NCI-H460 (cell line): ENCODE measurements at regions not wholly inside any gene's neighbourhood (a gene's known extent, or its start where the extent isn't known, plus 50 kb on each side); places are given as distances from the start of the nearest gene placed in this dataset.

Source experiments
- DNase-seq: peaks from one replicate; pipeline ENCODE4 v3.0.0-alpha.2; 2016; ENCODE audit warnings: low read depth; ENCODE audit errors: extremely low read depth
- small RNA-seq, 2 experiments: library from RNA; depleted of rRNA; stranded (forward); fragments of <200 nt; gene quantifications; one replicate each; pipeline ENCODE3, GENCODE V24; 2014

DNA sequence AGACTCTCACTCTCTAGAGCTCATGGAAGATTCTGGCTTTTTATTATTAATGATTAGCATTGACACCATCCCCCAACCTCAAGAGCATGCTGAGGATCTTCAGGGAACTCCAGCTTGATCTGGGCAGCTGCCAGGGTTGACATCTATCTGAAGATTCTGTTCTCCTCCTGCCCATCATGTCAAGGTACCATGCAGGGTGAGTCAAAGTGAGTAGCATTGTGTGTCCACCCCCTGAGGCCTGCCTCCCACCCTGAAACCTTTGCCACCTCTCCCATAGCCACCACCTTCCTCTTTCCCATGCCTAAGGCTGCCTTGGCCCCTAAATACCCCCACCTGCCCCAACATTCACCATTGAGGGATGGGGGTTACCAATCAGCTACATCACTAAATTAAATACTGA is 70.1 kb upstream of the SLCO3A1 start:
- no peak for DNase-seq

DNA sequence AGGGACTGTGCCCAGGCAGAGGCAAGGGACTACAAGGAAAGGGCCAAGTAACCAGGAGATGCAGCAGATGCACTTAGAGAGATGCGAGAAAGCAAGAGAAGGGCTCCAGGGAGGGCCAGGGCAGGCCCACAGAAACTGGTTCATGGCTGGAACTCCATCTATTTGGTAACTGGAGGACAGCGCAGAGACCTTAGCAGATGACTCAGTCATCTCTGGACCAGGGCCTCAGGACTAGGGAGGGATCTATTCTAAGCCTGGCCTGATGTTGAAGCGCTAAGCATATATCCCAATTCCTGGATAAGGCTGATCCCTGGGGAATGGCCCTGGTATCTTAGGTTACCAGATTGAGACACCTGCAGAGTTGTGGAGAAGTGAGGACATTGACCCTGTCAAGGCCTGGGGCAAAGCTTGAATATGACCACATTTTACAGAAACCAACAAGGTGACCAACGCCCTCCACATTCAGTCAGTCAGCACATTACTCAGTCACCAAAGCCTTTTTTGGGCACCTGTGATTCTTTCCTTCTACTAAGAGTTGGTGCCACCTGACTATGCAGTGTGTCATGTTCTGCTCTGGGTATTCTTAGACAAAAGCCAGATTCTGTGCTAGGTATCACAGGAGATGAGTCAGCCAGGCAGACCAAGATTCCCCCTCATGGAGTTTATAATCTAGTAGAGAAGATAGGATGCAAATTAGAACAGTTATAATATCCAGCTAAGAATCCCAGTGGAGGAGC is 68.4 kb upstream of the SLCO3A1 start:
- no peak for DNase-seq

DNA sequence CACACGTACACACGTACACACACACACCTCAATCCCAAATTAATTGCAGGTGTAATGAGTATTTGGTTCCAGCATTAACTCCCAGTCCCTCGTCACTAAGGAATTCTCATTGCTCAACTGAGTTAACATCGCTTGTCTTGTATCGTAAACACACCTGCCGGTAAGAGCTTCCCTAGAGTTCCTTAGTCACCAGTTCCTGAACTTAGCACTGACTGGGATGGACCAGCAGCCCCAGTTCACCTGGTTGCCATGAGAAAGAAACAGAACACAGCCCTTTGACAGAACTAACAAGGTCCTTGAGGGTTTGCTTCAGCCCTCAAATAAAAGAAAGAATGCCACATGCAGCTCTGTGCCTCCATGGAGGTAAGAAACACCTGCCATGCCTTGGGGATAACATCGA is 66.3 kb upstream of the SLCO3A1 start:
- DNase-seq = no peak

DNA sequence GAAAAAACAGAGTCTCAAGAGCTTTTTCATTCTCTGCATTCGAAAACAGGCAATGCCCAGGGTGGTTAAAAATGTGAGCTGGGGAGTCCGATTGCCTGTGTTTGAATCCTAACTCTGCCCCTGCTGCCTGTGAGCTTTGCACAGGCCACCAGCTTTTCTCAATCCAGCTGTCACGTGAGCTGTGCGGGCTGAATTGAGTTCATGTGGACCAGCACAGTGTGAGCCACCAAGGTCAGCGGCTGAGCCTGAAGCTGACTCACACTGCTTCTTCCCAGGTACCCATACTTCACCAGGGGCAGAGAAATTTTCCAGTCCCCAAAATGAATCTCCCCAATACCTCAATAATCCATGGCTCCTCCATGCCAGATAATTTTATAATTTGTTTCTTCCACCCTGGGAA is 64.4 kb upstream of the SLCO3A1 start:
- DNase-seq = no peak

DNA sequence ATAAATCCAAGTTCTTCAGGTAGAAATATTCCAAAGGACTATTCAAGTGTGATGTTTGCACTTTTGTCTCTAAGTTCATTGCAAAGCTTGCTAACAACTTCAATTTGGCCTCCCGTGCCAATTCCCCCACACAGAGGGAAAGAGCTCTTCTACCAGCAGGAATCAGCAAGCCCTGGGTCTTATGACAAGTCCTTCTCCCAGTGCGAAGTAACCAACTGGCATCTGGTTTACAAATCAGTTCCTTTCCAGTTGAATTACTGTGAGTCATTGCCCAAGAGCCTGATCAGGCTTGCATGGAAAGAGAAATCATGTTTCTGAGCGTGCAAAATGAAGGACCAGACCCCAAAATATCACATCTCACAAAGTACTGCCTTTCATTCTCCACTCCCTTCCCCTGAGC is 62.7 kb upstream of the SLCO3A1 start:
- no peak for DNase-seq

DNA sequence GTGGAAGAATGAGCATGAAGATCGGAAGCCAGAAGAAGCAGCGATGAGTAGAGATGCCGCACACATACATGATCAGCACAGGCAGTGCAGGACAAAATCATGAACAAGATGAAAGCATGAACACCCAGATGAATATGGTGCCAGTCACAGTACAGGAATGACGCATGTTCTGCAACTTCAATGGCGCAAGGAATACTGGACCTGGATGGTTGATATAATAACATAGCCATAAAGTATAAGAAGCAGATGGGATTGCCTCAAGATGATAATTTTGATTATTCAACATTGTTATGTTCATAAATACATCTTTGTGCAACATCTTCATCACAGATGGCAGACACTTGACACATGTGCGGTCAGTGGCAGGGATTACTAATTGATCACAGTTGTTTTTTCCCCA is 59.7 kb upstream of the SLCO3A1 start:
- DNase-seq = no peak

DNA sequence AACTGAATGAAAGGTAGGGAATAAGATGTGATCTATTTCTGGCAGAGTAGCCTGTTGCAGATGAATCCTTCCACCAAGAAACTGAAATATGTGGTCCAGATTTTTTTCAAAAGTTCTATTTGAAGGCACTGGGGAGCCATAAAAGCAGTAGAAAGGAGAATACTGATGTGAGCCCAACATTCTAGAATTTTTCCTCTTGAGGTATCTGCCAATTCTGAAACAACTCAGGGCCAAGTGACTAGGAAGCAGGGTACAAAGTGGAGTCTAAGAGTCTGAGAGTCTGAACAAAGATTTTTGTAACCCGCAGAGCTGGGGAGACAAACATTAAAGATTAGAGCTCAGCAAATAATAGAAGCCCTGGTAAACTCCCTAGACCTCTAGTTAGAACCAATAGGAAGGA is 58.3 kb upstream of the SLCO3A1 start:
- no peak for DNase-seq

DNA sequence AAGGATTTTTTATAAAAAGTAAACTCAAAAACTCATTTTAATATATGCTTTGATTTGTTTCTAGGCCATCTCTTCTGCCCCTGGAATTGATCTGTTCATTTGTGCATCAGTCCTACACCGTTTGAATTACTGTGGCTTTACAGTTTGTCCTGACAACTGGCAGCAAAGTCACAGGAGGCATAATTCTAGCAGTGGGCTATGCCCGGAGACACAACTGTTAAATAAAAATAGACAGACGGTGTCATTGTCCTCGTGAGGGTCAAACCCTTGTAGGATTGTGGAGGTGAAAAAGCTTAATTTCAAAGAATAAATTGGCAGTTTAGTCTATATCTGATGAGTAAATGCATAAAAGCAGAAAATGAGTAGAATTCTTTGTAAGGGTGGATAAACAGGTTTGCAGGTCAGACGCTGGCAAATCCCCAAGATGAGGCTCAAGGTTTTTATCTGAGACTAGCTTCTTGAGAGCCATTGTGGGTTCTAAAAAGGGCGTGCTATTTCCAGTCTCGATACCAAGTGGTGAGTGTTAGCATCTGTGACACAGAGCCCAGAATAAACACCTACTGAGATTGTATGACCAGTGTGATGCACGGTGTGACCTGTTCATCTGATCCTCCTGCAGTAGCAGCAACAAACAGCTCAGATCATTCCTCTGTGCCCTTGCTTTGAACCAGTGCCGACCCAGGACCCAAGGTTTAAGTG is 51.5 kb upstream of the SLCO3A1 start:
- no peak for DNase-seq

DNA sequence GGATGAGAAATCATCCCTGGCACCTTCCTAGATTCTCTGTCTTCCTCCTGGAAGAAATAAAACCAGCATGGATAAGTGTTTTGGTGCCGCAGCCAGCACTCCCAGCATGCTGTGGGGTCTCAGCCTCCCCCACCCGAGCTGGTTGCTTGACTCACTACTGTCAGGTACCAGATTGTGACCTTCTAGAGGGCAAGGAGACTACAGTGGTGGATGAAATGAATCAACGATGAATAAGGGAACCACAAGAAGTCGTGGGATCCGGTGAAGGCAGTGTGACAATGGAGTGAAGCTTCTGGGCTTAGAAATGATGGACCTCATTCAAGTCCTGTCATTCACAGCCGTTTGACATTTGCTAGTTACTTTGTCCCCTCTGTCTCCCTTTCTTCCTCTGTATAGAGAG is 50.2 kb upstream of the SLCO3A1 start:
- no peak for DNase-seq

Small RNA genes in the stretch of these regions (small RNA-seq; reads per million reads assigned to genes)
- 0 reads per million in 2 experiments for gene AC107958.1
